GM19463 (cell line): ENCODE measurements at regions not wholly inside any gene's neighbourhood (a gene's known extent, or its start where the extent isn't known, plus 50 kb on each side); places are given as distances from the start of the nearest gene placed in this dataset.
A peak's percentile ranks its signal among the peaks of the same experiment; 100 is the strongest.

Experiments used
- ATAC-seq: cut with Tn5 transposase; IDR thresholded peaks from one replicate; pipeline ENCODE4 v1.9.1; 2021; ENCODE audit warnings: mild to moderate bottlenecking, moderate library complexity; ENCODE audit not compliant: unreplicated experiment

DNA sequence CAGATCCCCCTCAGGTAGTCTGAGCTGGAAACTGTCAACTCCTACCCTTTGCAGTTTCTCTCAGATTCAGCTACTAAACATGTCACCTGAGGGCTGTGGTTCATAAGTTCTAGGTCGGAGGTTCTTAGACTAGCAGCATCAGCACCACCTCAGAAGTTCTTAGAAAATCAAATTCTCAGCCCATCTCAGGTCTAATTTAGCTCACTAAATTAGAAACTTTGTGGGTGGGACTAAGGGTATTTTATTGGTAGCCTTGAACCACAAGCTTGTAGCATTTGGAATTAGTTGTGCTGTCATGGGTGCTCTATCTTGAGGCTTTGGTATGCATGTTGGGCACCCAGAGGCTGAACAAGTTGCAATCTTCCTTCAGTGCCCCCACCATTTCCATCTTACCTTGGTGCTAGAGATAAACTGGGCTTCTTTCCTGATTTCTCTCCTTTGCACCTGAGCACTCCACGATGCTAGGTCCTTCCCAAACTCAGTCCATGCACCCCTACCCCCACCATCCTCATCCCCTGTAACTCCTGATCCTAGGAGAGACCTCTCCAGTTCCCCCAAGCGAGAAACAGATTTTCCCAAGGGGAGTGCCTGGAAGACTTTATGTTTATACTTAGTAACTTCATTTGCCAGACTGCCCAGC, 54.2 kb downstream of the S1PR1 start:
- no peak for ATAC-seq

DNA sequence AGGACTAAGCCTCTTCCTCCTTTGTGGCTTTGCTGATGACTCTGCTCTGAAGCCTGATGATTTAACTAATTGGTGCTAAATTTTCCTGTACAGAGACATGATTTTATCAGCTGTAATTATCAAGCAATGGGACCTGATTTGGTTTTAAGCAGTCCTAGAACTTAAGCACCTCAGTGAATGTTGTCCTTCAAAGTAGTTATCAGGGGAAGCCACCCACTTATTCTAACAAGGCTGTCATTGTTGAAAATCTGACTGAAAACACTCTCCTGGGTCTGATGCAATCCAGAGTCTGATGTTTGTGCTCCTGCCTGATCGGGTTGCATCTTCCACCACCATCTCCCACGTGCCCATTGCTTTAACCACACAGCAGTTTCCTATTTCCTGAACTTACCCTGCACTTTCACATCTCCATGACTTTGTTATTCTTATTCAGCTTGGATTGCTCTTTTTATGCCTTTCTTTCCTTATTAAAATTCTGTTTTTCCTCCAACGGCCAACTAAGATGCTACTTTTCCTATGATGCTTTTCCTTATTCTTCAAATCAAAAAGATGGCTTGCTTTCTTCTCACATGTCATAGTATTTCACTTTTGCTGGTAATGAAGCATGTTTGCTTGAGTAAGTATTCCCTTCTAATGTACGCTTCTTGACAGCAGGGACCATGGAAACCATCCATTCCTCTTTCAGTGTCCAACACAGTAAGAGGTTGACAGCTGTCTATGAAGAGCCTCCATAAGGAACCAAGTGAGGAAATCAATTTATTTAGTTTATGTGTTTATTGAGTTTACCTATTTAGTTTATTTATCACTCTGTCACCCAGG, 55.0 kb downstream of the S1PR1 start:
- peak; percentile 28 for ATAC-seq

DNA sequence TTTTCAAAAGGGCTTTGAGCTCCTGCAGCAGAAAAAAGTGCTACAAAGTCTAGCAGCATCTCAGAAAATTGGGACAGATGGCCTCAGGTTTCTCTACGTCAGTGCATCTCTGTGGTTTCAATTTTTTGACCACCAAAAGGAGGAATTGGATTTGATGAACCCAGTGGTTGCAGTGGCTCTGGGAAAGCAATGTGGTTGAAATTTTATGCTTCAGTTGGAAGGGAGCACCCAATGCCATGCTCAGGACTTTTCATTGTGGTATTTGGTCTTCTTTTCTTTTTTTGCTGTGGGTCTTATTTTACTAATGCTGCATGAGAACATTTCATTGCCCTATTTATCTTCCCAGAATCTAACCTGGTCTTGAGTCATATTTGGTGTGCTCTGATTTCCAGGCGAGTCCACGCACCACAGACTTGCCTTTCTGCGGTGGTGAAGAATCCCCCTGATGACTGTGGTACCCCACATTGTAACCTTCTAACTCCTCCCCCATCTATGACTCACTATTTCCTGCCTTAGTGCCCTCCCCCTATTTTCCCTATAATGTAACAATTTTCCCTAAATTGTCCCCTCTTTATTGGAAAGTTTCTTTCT, 56.7 kb downstream of the S1PR1 start:
- peak; percentile 61 for ATAC-seq

DNA sequence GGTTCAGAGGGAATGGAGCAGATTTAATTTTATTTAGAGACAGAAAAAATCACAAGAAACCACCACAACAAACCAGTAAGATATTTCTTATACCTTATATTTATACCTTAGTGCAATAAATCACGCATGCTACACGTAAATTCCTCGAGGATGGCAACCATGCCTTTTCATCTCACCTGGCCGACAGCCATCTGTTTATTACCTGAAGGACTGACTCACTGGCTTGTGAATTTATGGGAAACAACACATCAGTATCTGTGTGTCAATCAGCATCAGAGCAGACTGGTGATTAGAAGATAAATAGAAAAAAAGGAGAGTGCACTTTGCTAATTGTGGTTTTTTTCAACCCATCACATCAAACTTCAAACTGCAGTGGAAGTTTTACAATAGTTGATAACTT, 58.4 kb downstream of the S1PR1 start:
- ATAC-seq: no peak

DNA sequence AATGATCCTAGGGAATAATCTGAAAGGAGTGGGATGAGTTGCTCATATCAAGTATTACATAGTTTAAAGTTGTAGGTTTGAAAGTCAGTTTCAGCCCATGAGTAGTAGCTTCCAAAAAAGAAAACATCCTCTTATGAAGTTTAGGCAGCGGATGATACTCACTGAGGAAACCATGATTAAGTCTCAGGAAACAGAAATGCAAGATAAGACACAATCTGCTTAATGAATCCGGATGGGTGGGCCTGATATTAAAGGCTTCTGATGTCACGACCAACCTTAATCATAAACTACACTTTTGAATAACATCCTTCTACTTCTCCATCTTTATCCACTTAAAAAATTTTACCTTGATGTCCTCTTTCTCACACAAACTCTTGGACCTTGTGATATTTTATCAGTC, 61.8 kb downstream of the S1PR1 start:
- ATAC-seq: no peak

DNA sequence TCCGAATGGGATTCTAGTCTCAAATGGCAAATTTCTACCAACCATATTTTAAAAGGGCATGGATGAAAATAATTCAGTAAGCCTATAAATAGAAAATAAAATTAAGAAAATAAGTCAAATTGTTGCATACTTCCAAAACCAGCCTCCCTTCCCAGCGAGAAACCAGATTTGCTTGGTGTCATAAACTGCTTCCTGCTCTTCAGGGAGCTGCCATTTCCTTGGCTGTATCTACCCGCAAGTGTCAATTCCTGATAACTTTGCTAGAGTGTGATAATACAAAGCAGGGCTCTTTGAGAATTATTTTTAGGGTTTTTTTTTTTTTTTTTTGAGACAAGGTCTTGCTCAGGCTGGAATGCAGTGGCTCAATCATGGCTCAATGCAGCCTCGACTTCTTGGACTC, 62.3 kb downstream of the S1PR1 start:
- ATAC-seq: no peak

DNA sequence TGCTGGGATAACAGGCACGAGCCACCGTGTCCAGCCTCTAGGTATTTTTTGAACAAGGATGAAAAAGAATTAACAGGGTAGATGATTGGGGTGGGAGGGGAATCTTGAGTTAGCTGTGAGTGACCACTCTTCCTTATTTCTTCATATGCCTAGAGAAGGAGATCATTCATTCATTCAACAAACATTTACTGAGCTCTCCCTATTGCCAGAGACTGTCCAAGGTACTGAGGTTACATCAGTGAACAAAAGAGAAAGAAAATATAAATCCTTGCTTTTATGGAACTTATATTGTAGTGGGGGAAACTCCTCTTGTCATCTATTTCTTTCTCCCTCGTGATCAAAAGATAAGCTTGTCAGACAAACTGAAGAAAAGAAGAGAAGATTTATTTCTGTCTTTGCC, 62.9 kb downstream of the S1PR1 start:
- no peak for ATAC-seq

DNA sequence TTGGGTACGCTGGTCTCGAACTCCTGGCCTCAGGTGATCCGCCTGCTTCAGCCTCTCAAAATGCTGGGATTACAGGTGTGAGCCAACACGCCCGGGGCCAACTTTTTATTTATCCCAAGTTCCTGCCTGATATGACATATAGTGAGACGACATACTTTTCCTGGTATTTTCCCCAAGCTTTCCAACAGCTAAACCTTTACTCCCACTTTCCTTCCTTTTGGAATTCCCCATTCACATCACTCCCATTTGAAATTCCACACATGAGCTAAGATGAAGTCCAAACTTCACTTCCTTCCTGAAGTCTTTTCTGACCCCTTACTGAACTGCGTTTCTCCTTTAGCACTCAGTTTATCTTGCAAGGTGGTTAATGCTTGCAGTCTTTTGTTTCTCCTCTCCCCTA, 64.1 kb downstream of the S1PR1 start:
- ATAC-seq: no peak

DNA sequence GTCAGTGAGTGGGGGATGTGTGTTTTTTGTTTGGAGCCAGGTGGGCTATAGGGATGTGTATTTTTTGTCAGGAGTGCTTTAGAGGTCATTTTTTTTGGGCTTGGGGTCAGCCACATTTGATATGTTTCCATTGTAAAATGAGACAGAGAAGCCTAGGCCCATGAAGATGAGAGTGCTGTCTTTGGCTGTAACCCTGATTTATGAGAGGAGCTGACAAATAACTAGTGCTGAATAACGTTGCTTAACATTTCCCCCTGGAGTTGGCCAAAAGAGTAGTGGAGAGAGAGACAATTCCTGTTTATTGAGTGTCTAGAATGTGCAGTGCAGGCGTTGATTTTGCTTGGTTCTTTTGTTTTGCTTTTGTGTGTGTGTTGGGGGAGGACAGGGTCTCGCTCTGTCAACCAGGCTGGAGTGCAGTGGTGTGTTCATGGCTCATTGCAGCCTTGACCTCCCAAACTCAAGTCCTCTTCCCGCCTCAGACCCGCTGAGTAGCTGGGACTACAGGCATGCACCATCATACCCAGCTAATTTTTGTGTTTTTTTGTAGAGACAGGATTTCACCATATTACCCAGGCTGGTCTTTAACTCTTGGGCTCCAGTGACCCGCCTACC, 64.7 kb downstream of the S1PR1 start:
- ATAC-seq: no peak

DNA sequence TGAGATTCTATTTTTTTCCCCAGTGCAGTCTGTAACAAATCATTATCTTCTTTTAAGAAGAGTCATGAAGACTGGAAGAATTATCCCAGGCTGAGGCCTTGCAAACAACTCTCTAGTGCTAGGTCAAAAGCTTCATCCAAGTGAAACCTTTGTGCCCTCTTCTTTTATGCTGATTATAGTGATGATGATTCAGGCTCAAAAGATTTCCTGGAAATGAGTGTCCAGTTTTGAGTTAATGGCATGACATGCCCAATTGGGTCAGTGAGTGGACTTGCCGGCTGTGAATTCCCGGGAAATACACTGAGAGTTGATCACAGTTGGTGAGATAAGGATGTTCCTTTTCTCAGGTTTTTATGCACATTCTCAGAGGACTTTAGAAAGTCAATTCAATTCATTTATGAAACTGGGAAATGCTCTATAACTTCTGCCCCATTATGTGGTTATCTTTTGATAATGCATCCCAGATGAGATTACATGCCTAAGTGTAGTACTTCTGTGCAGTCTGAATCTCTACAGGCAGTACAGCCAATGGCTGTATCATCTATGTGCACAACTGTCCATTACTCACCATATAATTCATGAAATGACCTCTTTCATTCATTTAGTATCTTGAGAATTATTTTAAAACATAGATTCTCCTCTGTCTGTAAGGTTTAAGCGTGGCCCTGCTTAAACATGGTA, 66.2 kb downstream of the S1PR1 start:
- ATAC-seq: no peak

DNA sequence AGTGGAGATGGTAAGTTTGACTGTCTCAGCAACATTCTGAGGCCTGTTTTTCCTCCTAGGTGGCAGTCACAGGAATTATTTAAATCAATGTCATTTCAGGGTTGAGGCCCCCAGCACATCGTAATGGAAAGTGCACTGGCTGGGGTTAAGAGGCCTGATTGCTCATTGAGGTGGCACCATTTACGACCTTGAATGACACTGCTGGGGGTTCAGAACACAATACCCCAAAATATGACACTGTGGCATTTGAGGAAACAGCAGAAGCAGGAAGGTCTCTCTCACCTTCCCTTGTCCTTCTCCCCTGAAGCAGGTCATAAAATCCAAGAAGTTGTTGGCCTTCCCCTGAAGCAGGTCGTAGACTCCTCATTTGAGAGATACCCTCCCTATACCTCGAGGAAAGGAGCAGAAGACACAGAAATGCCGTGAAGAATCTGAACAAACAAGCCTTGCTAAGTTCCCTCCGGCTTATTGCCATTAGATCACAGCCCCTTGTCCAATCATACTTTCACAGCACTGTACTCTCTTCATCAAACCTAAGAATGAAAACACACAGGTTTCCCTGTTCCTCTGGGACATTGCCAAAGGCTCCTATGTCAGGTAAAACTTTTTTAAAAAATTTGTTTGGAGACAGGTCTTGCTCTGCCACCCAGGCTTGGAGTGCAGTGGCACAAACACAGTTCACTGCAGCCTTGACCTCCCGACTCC, 71.3 kb downstream of the S1PR1 start:
- no peak for ATAC-seq

DNA sequence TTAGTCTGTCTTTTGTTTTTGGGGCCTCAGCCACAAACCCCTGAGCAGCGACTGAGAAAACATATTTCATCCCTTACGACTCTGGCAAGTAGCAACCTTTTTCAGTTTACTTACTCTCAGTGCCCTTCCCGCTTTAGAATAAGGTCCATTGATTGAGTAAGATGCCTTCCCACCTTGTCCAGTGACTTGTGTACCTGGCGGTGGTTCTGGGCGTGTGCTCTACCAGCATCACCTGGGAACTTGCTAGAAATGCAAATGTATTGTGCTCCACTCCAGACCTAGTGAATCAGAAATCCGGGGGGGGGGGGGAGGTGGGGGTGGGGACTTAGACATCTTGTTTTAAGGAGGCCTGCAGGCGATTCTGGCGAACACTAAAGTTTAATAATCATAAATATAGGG, 72.1 kb downstream of the S1PR1 start:
- no peak for ATAC-seq

DNA sequence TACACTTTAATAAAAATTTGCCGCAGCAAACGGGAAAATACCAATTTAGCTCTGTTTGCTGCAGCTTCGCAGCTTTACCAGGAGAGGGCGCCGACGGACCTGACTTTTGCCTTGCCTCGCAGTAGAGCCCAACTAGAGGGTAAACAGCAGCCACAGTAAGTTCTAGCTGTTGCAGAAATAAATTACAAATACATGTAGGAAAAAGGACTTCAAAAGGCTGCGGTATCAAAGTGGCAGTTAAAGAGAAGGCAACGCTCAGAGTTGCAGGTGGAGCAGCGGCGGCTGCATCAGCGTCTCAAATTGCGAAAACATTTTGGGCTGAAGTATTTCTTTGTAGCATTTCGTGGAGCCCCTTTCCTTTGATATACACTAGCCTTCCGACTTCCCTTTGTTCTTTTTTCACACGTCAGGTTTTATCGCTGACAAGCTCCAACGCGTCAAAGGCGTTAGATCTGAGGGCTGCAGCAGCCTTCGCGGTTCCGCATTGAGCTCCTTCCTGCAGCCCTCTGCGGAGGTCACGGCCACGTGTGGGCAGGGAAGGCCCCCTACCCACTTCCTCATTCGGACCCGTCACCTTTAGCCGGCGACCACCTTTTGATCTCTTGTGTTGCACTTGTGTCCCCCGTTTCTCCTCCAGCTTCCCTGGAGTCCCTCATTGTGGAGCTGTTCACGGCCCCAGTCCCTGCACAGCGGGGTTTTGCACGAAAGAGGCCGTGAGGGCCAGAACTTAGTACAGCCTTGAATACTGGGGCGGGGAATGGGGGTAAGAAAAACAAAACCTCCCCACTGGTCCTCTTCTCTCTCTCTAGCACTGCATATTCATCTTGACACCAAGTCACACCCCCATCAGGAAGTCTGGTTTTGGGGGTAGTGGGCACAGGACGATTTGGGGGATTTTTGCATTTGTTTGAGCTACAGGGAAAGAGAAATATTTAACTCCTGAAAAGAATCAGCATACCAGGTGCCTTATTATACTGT, 72.8 kb downstream of the S1PR1 start:
- ATAC-seq: peak; percentile 44

DNA sequence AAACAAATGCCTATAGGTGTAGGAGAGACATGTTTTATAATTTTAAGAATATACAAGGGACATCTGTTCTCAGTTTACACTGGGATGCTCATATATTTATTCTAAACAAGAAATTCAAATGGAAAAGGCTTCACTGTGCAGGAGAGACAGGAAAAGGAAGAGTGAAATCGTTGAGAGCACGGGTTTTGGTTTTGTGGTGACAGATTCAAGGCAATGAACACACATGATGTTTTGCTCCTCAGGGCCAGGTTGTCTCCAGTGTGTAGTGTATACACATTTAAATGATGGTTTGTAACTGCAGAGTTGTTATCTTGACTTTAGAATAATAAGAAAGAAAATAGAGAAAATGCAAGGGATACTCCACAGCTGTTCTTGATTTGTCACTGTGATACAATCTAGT, 73.7 kb downstream of the S1PR1 start:
- no peak for ATAC-seq

DNA sequence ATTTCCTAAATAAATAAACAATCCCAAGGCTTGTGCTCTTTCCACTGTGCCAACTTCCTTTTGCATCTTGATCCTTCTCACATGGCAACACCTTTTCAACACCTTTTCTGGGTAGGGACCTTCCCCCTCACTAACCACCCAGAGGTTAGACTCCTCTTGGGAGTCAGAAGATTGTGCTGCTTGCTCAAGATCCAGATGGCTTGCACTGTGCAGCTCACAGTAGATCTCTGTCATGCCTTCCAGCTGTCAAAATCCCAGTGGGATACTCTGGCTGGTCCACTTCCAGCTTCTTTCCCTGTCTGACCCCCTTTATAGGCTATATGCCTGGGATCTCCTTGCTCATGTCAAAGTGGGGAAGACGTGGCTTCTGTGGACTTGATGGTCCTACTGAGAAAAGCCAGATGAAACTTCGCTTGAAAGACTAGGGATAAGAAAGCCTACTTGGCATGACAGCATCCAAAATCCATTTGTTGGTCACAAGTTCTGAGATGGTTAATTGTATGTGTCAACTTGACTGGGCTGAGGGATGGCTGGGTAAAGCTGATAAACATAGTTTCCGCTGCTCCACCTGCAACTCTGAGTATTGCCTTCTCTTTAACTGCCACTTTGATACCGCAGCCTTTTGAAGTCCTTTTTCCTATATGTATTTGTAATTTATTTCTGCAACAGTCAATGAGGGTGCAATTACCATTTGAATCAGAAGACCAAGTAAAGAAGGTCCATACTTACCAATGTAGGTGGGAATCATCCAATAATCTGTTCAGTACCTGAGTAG, 74.5 kb downstream of the S1PR1 start:
- no peak for ATAC-seq

DNA sequence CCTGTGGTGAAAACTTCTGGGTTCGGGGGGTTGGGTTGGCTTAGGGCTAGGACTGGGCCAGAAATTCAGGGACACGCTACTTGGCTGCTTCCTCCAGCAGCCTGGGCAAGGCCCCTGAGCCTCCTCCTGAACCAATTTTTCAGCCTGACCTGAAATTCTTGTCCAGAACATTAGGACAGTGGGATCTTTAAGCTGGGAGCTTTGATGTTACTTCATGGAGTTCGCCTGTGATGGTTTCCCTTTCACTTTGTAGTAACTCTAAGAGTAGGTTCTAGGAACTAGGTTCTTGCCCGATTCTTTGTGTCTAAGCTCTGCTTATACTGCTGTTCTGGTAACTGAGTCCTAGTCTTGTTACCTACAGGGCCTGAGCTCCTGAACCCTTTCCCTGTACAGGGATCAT, 75.3 kb downstream of the S1PR1 start:
- no peak for ATAC-seq

DNA sequence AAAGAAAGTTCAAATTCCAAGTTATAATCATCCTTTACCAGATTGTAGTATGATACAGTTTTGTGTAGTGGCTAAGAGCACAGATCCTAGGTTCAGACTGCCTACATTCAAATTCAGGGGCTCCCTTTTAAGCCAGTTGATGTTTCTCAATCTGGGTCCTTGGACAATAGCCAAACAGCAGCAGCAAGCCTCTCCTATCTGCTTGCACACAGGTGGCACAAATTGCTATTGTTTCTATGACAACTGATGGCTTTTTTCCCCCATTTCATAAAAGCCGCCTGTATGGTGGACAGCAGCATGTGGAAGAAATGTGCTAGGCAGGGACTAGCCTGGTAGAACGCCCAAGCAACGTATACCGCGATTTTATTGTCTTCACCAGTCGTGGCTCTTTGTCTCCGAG, 76.5 kb downstream of the S1PR1 start:
- ATAC-seq: no peak

DNA sequence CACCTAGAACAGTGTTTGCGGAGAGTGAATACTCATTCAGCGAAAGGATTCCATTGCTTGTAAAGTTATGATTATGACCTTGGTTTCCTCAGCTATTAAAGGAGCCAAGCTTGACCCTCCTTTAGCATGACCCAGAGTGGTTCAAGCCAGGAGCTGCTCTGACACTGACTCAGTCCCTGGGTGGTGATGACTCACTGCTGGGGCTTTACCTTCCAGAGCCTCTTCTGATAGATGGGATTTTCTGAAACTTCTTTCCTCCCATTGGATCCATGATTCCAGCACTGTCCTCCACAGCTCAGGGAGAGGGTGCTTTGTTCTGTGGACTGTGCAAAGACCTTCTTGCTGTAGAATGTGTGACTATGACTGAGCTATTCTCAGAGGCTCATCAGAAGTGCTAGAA, 77.4 kb downstream of the S1PR1 start:
- ATAC-seq: peak; percentile 55

DNA sequence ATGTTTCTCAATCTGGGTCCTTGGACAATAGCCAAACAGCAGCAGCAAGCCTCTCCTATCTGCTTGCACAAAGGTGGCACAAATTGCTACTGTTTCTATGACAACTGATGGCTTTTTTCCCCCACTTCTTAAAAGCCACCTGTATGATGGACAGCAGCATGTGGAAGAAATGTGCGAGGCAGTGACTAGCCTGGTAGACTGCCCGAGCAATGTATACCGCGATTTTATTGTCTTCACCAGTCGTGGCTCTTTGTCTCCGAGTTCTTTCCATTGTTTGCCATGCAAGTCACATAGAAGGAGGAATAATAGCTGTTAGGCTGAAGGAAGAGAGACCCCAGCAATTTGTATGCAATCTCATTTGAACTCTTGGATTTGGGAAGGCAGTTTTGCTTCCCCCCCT, 79.4 kb downstream of the S1PR1 start:
- no peak for ATAC-seq
